Astrocyte (in vitro differentiated cells and primary cell): ENCODE measurements at regions not wholly inside any gene's neighbourhood (a gene's known extent, or its start where the extent isn't known, plus 50 kb on each side); places are given as distances from the start of the nearest gene placed in this dataset.

Source experiments
- DNase-seq: peaks from one replicate; pipeline ENCODE4 v3.0.0-alpha.2; 2010; ENCODE audit warnings: low read depth
- FAIRE-seq: peaks from 2 replicates; lab custom pipeline; 2011; peaks lifted over from hg19 to GRCh38; lab: Jason Lieb, UNC
- H2AFZ ChIP-seq: 2 replicates; pipeline ENCODE4 v1.6.0; 2012; ENCODE audit warnings: low read depth, low read length, inconsistent platforms
- H3K27ac ChIP-seq: 2 replicates; pipeline ENCODE4 v1.5.1; 2011; ENCODE audit warnings: low read depth, low read length, inconsistent platforms
- H3K27me3 ChIP-seq: 2 replicates; pipeline ENCODE4 v1.6.0; 2011; ENCODE audit warnings: low read length, inconsistent platforms; ENCODE audit not compliant: insufficient read depth
- H3K36me3 ChIP-seq: 2 replicates; pipeline ENCODE4 v1.5.1; 2011; ENCODE audit warnings: low read length, inconsistent platforms; ENCODE audit not compliant: insufficient read depth
- H3K4me1 ChIP-seq: 2 replicates; pipeline ENCODE4 v1.5.1; 2011; ENCODE audit warnings: low read length, inconsistent platforms; ENCODE audit not compliant: insufficient read depth
- H3K4me2 ChIP-seq: 2 replicates; pipeline ENCODE4 v1.6.0; 2012; ENCODE audit warnings: low read length, inconsistent platforms
- H3K4me3 ChIP-seq: 2 replicates; pipeline ENCODE4 v1.5.1; 2011; ENCODE audit warnings: low read depth, mild to moderate bottlenecking, low read length, inconsistent platforms; ENCODE audit not compliant: insufficient read depth
- H3K79me2 ChIP-seq: 2 replicates; pipeline ENCODE4 v1.6.0; 2012; ENCODE audit warnings: mild to moderate bottlenecking, low read length, inconsistent platforms; ENCODE audit not compliant: insufficient read depth
- H3K9ac ChIP-seq: 2 replicates; pipeline ENCODE4 v1.6.0; 2012; ENCODE audit warnings: mild to moderate bottlenecking, low read length, inconsistent platforms
- H3K9me3 ChIP-seq: 2 replicates; pipeline ENCODE4 v1.5.1; 2012; ENCODE audit warnings: low read depth, mild to moderate bottlenecking, low read length, inconsistent platforms; ENCODE audit not compliant: insufficient read depth
- H4K20me1 ChIP-seq: 2 replicates; pipeline ENCODE4 v1.6.0; 2012; ENCODE audit warnings: low read length, inconsistent platforms; ENCODE audit not compliant: insufficient read depth
- H3K27ac Mint-ChIP-seq: one replicate; pipeline ENCODE4 v1.8.0; 2021; ENCODE audit warnings: mild to moderate bottlenecking, mixed read lengths; ENCODE audit not compliant: unreplicated experiment
- H3K27me3 Mint-ChIP-seq: one replicate; pipeline ENCODE4 v1.8.0; 2021; ENCODE audit warnings: low read depth, mixed read lengths; ENCODE audit not compliant: unreplicated experiment
- H3K36me3 Mint-ChIP-seq: one replicate; pipeline ENCODE4 v1.8.0; 2021; ENCODE audit warnings: low read depth, mixed read lengths; ENCODE audit not compliant: unreplicated experiment
- H3K4me1 Mint-ChIP-seq: one replicate; pipeline ENCODE4 v1.8.0; 2021; ENCODE audit warnings: low read depth, mixed read lengths; ENCODE audit not compliant: unreplicated experiment
- H3K4me3 Mint-ChIP-seq: one replicate; pipeline ENCODE4 v1.8.0; 2021; ENCODE audit warnings: mild to moderate bottlenecking, moderate library complexity, mixed read lengths; ENCODE audit not compliant: unreplicated experiment
- H3K9me3 Mint-ChIP-seq: one replicate; pipeline ENCODE4 v1.8.0; 2021; ENCODE audit warnings: mild to moderate bottlenecking, mixed read lengths; ENCODE audit not compliant: unreplicated experiment
- CTCF ChIP-seq: IDR thresholded peaks from 2 replicates; pipeline ENCODE4 v1.5.1; 2011; ENCODE audit warnings: low read depth, mild to moderate bottlenecking, inconsistent platforms, low read length, moderate library complexity; ENCODE audit not compliant: insufficient read depth
- EZH2 ChIP-seq: IDR thresholded peaks from 2 replicates; pipeline ENCODE4 v1.6.1; 2012; ENCODE audit warnings: mild to moderate bottlenecking, low read length, inconsistent platforms; ENCODE audit not compliant: insufficient read depth

- no peaks in the 10 kb centered on the region for H3K9me3 Mint-ChIP-seq
- Histone ChIP-seq H3K9ac (no peak overlapping the region), H3K36me3 (no peaks in the 10 kb centered on the region), H3K4me1 (no peaks in the 10 kb centered on the region), H2AFZ (no peak overlapping the region), H3K9me3 (no peaks in the 10 kb centered on the region), H3K27ac (no peak overlapping the region), H3K79me2 (no peaks in the 10 kb centered on the region), H4K20me1 (no peaks in the 10 kb centered on the region), H3K4me2 (no peak overlapping the region), H3K27me3 (no peaks in the 10 kb centered on the region), H3K4me3 (no peak overlapping the region)
- no peaks in the 10 kb centered on the region for H3K36me3 Mint-ChIP-seq
- no peak overlapping the region for H3K27ac Mint-ChIP-seq
- no peaks in the 10 kb centered on the region for H3K27me3 Mint-ChIP-seq
- peaks cover 6% of the 10 kb centered on the region for H3K4me1 Mint-ChIP-seq
- FAIRE-seq (no peak), DNase-seq (no peak)
- TF ChIP-seq CTCF (no peak), EZH2 (no peak)
- no peak overlapping the region for H3K4me3 Mint-ChIP-seq
These were observed 639.0 kb downstream of the IPMK start for GRCh38 chr10:57628592-57629284.

DNA sequence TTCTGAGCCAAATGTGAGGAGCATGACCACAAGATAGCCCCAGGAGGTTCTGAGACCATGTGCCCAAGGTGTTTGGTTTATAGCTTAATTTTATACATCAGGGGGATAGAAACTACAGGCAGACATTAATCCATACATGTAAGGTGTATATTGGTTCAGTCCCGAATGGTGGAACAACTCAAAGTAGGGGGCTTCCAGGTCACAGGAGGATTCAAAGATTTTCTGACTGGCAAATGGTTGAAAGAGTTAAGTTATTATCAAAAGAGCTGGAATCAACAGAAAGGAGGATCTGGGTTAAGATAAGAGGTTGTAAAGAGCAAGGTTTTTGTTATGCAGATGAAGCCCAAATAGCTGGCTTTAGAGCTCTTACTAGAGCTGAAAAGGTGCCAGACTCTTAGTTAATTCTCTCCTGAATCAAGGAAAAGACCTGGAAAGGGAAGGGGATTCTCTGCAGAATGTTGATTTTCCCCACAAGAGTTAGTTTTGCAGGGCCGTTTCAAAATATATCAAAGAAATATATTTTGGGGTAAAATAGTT lies 640.0 kb downstream of the IPMK start:
- no peaks in the 10 kb centered on the region for H3K36me3 Mint-ChIP-seq
- Histone ChIP-seq H3K79me2 (no peaks in the 10 kb centered on the region), H3K36me3 (no peaks in the 10 kb centered on the region), H3K9me3 (no peaks in the 10 kb centered on the region), H3K4me3 (no peak overlapping the region), H3K4me2 (no peak overlapping the region), H3K9ac (no peak overlapping the region), H3K27ac (no peak overlapping the region), H3K4me1 (no peaks in the 10 kb centered on the region), H3K27me3 (no peaks in the 10 kb centered on the region), H2AFZ (no peak overlapping the region), H4K20me1 (no peaks in the 10 kb centered on the region)
- TF ChIP-seq EZH2 (no peak), CTCF (no peak)
- FAIRE-seq (no peak), DNase-seq (no peak)
- H3K4me3 Mint-ChIP-seq = no peak overlapping the region
- no peak overlapping the region for H3K27ac Mint-ChIP-seq
- H3K27me3 Mint-ChIP-seq = no peaks in the 10 kb centered on the region
- H3K9me3 Mint-ChIP-seq = no peaks in the 10 kb centered on the region
- H3K4me1 Mint-ChIP-seq = peaks cover 6% of the 10 kb centered on the region
